Effector memory CD8-positive, alpha-beta T cell (primary cell): ENCODE measurements at regions not wholly inside any gene's neighbourhood (a gene's known extent, or its start where the extent isn't known, plus 50 kb on each side); places are given as distances from the start of the nearest gene placed in this dataset.

Source experiments
- ATAC-seq: fragments of 150-1000 bp; cut with Tn5 transposase; replicated peaks from 2 replicates; pipeline ENCODE4 v1.10.0; 2021; ENCODE audit warnings: mild to moderate bottlenecking, moderate library complexity
- DNase-seq, 3 experiments: peaks; one replicate each; pipeline ENCODE4 v3.0.0; 2021
- H3K27ac Mint-ChIP-seq, 2 donors: one replicate each; pipeline ENCODE4 v1.8.0; 2022; ENCODE audit warnings: mild to moderate bottlenecking in 2 of 2, mixed read lengths in 2 of 2, moderate library complexity in 2 of 2
- H3K27me3 Mint-ChIP-seq, 2 donors: one replicate each; pipeline ENCODE4 v1.8.0; 2022; ENCODE audit warnings: mixed read lengths in 2 of 2
- H3K36me3 Mint-ChIP-seq: one replicate; pipeline ENCODE4 v1.8.0; 2022; ENCODE audit warnings: mild to moderate bottlenecking, moderate library complexity, mixed read lengths; ENCODE audit not compliant: insufficient read depth
- H3K4me1 Mint-ChIP-seq, 2 donors: one replicate each; pipeline ENCODE4 v1.8.0; 2022; ENCODE audit warnings: low read depth in 2 of 2, mixed read lengths in 2 of 2
- H3K4me3 Mint-ChIP-seq, 2 donors: one replicate each; pipeline ENCODE4 v1.8.0; 2022; ENCODE audit warnings: mild to moderate bottlenecking in 2 of 2, mixed read lengths in 2 of 2, moderate library complexity in 2 of 2
- H3K9me3 Mint-ChIP-seq, 2 donors: one replicate each; pipeline ENCODE4 v1.8.0; 2022; ENCODE audit warnings: mixed read lengths in 2 of 2

DNA sequence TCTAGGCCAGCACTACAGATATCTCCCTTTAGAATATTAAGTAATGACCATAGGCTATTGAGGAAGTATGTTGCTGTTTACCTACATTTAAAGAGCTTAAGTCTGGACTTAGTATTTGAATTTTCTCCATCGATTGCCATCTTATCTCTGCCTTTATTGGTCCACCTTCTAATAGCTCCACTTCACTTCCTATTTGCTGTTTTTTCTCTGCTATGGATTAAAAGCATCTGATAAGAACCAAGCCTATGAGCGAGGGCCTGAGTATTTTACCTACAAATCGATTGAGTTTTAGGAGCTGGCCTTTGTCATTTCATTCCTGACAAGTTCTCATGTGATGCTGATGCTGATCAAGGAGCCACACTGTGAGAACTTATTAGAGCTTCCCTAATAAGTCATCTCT lies 52.6 kb upstream of the AKAP13 start:
- no peak overlapping the region for H3K4me3 Mint-ChIP-seq
- H3K9me3 Mint-ChIP-seq = peaks cover 0 to 7% of the 10 kb centered on the region in 2 donors
- H3K36me3 Mint-ChIP-seq = peaks cover 2% of the 10 kb centered on the region
- ATAC-seq (no peak), DNase-seq (no peak)
- H3K27me3 Mint-ChIP-seq = no peaks in the 10 kb centered on the region
- peak overlapping the region in 1 of 2 donors; percentile 74 for H3K27ac Mint-ChIP-seq
- peaks cover 25 to 30% of the 10 kb centered on the region in 2 donors for H3K4me1 Mint-ChIP-seq

DNA sequence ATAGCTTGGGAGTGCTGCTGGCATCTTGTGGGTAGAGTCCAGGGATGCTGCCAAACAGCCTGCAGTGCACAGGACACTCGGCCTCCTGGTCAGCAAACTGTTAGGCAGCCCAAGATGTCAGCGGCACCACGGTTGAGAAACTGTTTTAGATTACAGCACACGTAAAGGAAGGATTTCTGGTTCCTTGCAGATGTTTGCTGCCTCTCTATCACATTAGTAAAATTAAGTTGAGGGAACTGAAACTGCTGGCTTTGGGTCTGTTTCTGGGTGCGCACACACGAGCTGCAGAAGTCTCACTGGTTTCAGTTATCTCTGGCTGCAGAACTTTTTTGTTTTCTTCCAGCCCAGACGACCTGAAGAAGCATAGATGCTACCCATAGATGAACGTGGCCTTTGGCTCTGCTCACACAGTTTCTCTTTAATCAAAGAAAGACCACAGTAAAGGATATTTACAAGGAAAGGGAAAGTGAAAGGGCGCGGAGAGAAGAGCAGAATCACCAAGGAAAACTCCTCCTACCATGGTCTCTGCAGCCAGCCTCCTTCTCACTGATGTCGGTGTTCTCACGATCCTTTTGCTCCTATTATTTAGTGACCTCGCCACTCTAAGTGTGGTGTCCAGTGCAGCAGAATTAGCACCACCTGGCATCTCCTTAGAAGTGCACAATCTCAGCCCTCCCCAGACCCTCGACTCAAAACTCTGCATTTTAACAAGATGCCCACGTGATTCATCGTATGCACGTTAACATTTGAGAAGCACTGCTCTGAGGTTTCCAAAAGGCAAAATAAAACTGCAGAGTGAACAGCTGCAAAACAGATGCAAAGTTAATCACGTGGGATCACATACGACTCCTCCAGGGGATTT lies 50.6 kb upstream of the AKAP13 start:
- peaks cover 25 to 32% of the 10 kb centered on the region in 2 donors for H3K4me1 Mint-ChIP-seq
- H3K9me3 Mint-ChIP-seq = no peaks in the 10 kb centered on the region
- DNase-seq (peak in 1 of 3 experiments; percentile 9), ATAC-seq (peak; percentile 10)
- H3K4me3 Mint-ChIP-seq = peak overlapping the region; percentile 90 to 91
- H3K27ac Mint-ChIP-seq = peak overlapping the region; percentile 96 to 99
- H3K27me3 Mint-ChIP-seq = no peaks in the 10 kb centered on the region
- no peaks in the 10 kb centered on the region for H3K36me3 Mint-ChIP-seq
